ENCODE measurements at regions not wholly inside any gene's neighbourhood (a gene's known extent, or its start where the extent isn't known, plus 50 kb on each side); places are given as distances from the start of the nearest gene placed in this dataset.

DNA sequence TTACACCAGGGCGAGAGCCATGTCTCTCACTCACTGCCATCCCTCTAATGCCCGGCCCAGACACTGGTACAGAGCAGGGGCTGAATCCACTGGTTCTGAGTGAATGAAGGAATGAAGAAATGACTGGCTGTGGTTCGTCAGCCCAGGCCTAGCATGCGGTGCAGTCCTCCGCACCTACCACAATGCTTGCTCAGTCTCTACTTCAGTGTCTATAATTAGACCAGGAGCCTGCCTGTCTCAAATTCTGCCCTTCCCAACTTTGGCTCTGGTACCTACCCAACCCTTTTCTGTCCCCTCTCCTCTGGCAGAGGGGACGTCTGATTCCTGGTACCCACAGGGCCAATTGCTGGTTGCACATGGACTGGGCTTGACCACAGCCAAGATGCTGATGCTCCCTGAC, 118.2 kb upstream of the GRIK3 start:
- TF ChIP-seq, protein P1, sequence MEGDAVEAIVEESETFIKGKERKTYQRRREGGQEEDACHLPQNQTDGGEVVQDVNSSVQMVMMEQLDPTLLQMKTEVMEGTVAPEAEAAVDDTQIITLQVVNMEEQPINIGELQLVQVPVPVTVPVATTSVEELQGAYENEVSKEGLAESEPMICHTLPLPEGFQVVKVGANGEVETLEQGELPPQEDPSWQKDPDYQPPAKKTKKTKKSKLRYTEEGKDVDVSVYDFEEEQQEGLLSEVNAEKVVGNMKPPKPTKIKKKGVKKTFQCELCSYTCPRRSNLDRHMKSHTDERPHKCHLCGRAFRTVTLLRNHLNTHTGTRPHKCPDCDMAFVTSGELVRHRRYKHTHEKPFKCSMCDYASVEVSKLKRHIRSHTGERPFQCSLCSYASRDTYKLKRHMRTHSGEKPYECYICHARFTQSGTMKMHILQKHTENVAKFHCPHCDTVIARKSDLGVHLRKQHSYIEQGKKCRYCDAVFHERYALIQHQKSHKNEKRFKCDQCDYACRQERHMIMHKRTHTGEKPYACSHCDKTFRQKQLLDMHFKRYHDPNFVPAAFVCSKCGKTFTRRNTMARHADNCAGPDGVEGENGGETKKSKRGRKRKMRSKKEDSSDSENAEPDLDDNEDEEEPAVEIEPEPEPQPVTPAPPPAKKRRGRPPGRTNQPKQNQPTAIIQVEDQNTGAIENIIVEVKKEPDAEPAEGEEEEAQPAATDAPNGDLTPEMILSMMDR (conservative IDR thresholded peaks at IDR 0.05 in 1 of 2, IDR thresholded peaks at IDR 0.05 in 1 of 2; ENCODE audit: low read depth in 1 of 2, low read length in 2 of 2), result no peak
- TF ChIP-seq EZH2 (IDR thresholded peaks at IDR 0.05; ENCODE audit: low read length, missing control alignments), result no peak

Data from fibroblast of lung (primary cell).